CD14-positive monocyte (primary cell): ENCODE measurements at regions not wholly inside any gene's neighbourhood (a gene's known extent, or its start where the extent isn't known, plus 50 kb on each side); places are given as distances from the start of the nearest gene placed in this dataset.
"Not testable (repeated sequence)": the region's sequence is repeated elsewhere in the genome, so short reads cannot be mapped to it uniquely, and the experiment has no call there.

Experiments used
- DNase-seq, 3 donors: peaks; one replicate each; pipeline ENCODE4 v3.0.0-alpha.2; 2011 to 2022
- H2AFZ ChIP-seq: 2 replicates; pipeline ENCODE4 v1.6.0; 2012; ENCODE audit warnings: mild to moderate bottlenecking, low read depth, low read length, inconsistent platforms; ENCODE audit not compliant: insufficient read depth, poor library complexity, severe bottlenecking
- H3K27ac ChIP-seq, 2 donors: 1 replicate in 1 of 2; 2 replicates in 1 of 2; pipeline ENCODE4 v1.5.1; 2012 to 2013; ENCODE audit warnings: low read length in 2 of 2, control low read depth in 1 of 2, inconsistent platforms in 1 of 2, low read depth in 1 of 2, mild to moderate bottlenecking in 1 of 2
- H3K27me3 ChIP-seq, 2 donors: one replicate each; pipeline versions ENCODE4 v1.6.0 to v1.6.1; 2011 to 2013; ENCODE audit warnings: low read length in 2 of 2; ENCODE audit not compliant: control insufficient read depth in 2 of 2, insufficient read depth in 2 of 2
- H3K36me3 ChIP-seq, 2 donors: replicated peaks in 1 of 2; 1 replicate in 1 of 2; 2 replicates in 1 of 2; pipeline versions ENCODE4 v1.5.1 to v1.6.1; 2012 to 2013; ENCODE audit warnings: low read length in 2 of 2, control low read depth in 1 of 2, inconsistent platforms in 1 of 2, mild to moderate bottlenecking in 1 of 2; ENCODE audit not compliant: insufficient read depth in 2 of 2, control insufficient read depth in 1 of 2
- H3K4me1 ChIP-seq, 2 donors: 1 replicate in 1 of 2; 2 replicates in 1 of 2; pipeline versions ENCODE4 v1.5.1 to v1.6.1; 2012 to 2013; ENCODE audit warnings: low read length in 2 of 2, control low read depth in 1 of 2, inconsistent platforms in 1 of 2, mild to moderate bottlenecking in 1 of 2, moderate library complexity in 1 of 2; ENCODE audit not compliant: insufficient read depth in 2 of 2, control insufficient read depth in 1 of 2
- H3K4me2 ChIP-seq: replicated peaks from 2 replicates; pipeline ENCODE3; 2012; ENCODE audit warnings: low read length, moderate library complexity, mild to moderate bottlenecking; ENCODE audit not compliant: poor library complexity, severe bottlenecking; ENCODE audit errors: extremely low read depth
- H3K4me3 ChIP-seq, 3 experiments: fragments of 200-600 bp in 1 of 3; sonication (generic) in 1 of 3; replicated peaks in 1 of 3; 1 replicate in 2 of 3; 2 replicates in 1 of 3; pipeline ENCODE4 v1.5.1; 2011 to 2013; ENCODE audit warnings: low read length in 3 of 3, mild to moderate bottlenecking in 3 of 3, control low read depth in 2 of 3, low read depth in 2 of 3, inconsistent platforms in 1 of 3, moderate library complexity in 1 of 3
- H3K79me2 ChIP-seq: 2 replicates; pipeline ENCODE4 v1.6.0; 2012; ENCODE audit warnings: mild to moderate bottlenecking, control low read depth, inconsistent platforms, low read length, moderate library complexity; ENCODE audit not compliant: insufficient read depth
- H3K9ac ChIP-seq: 2 replicates; pipeline ENCODE4 v1.6.0; 2017; ENCODE audit warnings: low read length, mild to moderate bottlenecking; ENCODE audit not compliant: insufficient read depth, poor library complexity, severe bottlenecking
- H3K9me3 ChIP-seq, 2 donors: replicated peaks in 1 of 2; 1 replicate in 1 of 2; 2 replicates in 1 of 2; pipeline versions ENCODE4 v1.5.1 to v1.6.1; 2012 to 2013; ENCODE audit warnings: low read length in 2 of 2, control low read depth in 1 of 2; ENCODE audit not compliant: control insufficient read depth in 1 of 2, insufficient read depth in 1 of 2
- H4K20me1 ChIP-seq: 2 replicates; pipeline ENCODE4 v1.6.0; 2012; ENCODE audit warnings: mild to moderate bottlenecking, low read length, control low read depth, moderate library complexity; ENCODE audit not compliant: insufficient read depth
- H3K27ac Mint-ChIP-seq, 7 donors: one replicate each; pipeline ENCODE4 v1.8.0; 2020; ENCODE audit warnings: mild to moderate bottlenecking in 7 of 7, mixed read lengths in 7 of 7, moderate library complexity in 6 of 7, inconsistent platforms in 2 of 7
- H3K27me3 Mint-ChIP-seq, 3 donors: one replicate each; pipeline ENCODE4 v1.8.0; 2021 to 2022; ENCODE audit warnings: low read depth in 3 of 3, mild to moderate bottlenecking in 3 of 3, mixed read lengths in 3 of 3, moderate library complexity in 3 of 3, inconsistent platforms in 1 of 3
- H3K36me3 Mint-ChIP-seq, 2 donors: one replicate each; pipeline ENCODE4 v1.8.0; 2020; ENCODE audit warnings: mixed read lengths in 2 of 2, inconsistent platforms in 1 of 2, mild to moderate bottlenecking in 1 of 2
- H3K4me1 Mint-ChIP-seq: one replicate; pipeline ENCODE4 v1.8.0; 2020; ENCODE audit warnings: mild to moderate bottlenecking, mixed read lengths
- H3K4me3 Mint-ChIP-seq, 2 donors: one replicate each; pipeline ENCODE4 v1.8.0; 2020; ENCODE audit warnings: mild to moderate bottlenecking in 2 of 2, mixed read lengths in 2 of 2, moderate library complexity in 1 of 2
- H3K9me3 Mint-ChIP-seq, 7 donors: one replicate each; pipeline ENCODE4 v1.8.0; 2020 to 2022; ENCODE audit warnings: mixed read lengths in 7 of 7, mild to moderate bottlenecking in 6 of 7, moderate library complexity in 6 of 7, inconsistent platforms in 2 of 7
- CTCF ChIP-seq: fragments of 200-600 bp; IDR thresholded peaks from one replicate; pipeline ENCODE4 v1.8.0; 2022; ENCODE audit warnings: antibody characterized with exemption, mild to moderate bottlenecking
- WGBS: methylation state at CpG from one replicate; pipeline ENCODE4 v1.1.5; 2013; ENCODE audit warnings: missing lambda C conversion rate; ENCODE audit not compliant: insufficient coverage; 5-methylcytosine and 5-hydroxymethylcytosine counted together
- intact Hi-C, 2 donors: fragments of 100-400 bp; cut with micrococcal nuclease; formaldehyde crosslinking; loops; one replicate each; pipeline versions ENCODE4 v1.15.0 to v1.15.1; 2023

- DNase-seq: no peak
- H3K36me3 ChIP-seq: no peaks in the 10 kb centered on the region
- H4K20me1 ChIP-seq: no peaks in the 10 kb centered on the region
- no peak for TF ChIP-seq CTCF
- no peaks in the 10 kb centered on the region for H3K36me3 Mint-ChIP-seq
- H3K4me2 ChIP-seq: no peak overlapping the region
- H3K27me3 Mint-ChIP-seq: peaks cover 0 to 4% (median 1%) of the 10 kb centered on the region in 3 donors
- H3K79me2 ChIP-seq: no peaks in the 10 kb centered on the region
- no peaks in the 10 kb centered on the region for H3K4me1 ChIP-seq
- H3K4me1 Mint-ChIP-seq: no peaks in the 10 kb centered on the region
- no peak overlapping the region for H3K27ac ChIP-seq
- no peak overlapping the region for H3K4me3 Mint-ChIP-seq
- H3K27me3 ChIP-seq: no peaks in the 10 kb centered on the region
- peaks cover 8 to 16% of the 10 kb centered on the region in 2 donors for H3K9me3 ChIP-seq
- no peak overlapping the region for H3K4me3 ChIP-seq
- H2AFZ ChIP-seq: no peak overlapping the region
- no peak overlapping the region for H3K9ac ChIP-seq
- H3K9me3 Mint-ChIP-seq: peaks cover 14 to 40% (median 19%) of the 10 kb centered on the region in 7 donors
- intact Hi-C loops: no loop called here
- no CpG with 5 or more reads among the region's 3 CpGs for WGBS
- no peak overlapping the region for H3K27ac Mint-ChIP-seq
Measured at GRCh38 chr9:81312346-81312745, 377.0 kb downstream of the TLE1 start.

- Histone ChIP-seq H3K36me3 (no peaks in the 10 kb centered on the region), H3K4me3 (no peak overlapping the region), H3K9me3 (peaks cover 0 to 7% of the 10 kb centered on the region in 2 donors), H3K4me2 (no peak overlapping the region), H3K27ac (no peak overlapping the region), H3K4me1 (no peaks in the 10 kb centered on the region), H3K9ac (no peak overlapping the region), H4K20me1 (no peaks in the 10 kb centered on the region), H3K27me3 (no peaks in the 10 kb centered on the region), H3K79me2 (no peaks in the 10 kb centered on the region), H2AFZ (no peak overlapping the region)
- no peak overlapping the region for H3K27ac Mint-ChIP-seq
- WGBS: 95% methylated on average over 2 of the region's 4 CpGs
- intact Hi-C loops: no loop called here
- H3K27me3 Mint-ChIP-seq: peaks cover 0 to 2% (median 1%) of the 10 kb centered on the region in 3 donors
- no peak overlapping the region for H3K4me3 Mint-ChIP-seq
- peaks cover 6 to 16% (median 14%) of the 10 kb centered on the region in 7 donors for H3K9me3 Mint-ChIP-seq
- no peaks in the 10 kb centered on the region for H3K36me3 Mint-ChIP-seq
- no peak for TF ChIP-seq CTCF
- H3K4me1 Mint-ChIP-seq: no peaks in the 10 kb centered on the region
- no peak for DNase-seq
Measured at GRCh38 chr9:81308404-81308803, 380.9 kb downstream of the TLE1 start.

GRCh38 chr9:81307791-81308190, 381.6 kb downstream of the TLE1 start:
- H3K79me2 ChIP-seq, H3K4me3 Mint-ChIP-seq, H3K4me1 ChIP-seq, DNase-seq, H3K4me1 Mint-ChIP-seq, H3K4me2 ChIP-seq, H2AFZ ChIP-seq, H3K9ac ChIP-seq, H3K4me3 ChIP-seq, H3K36me3 Mint-ChIP-seq, H3K27ac ChIP-seq, H3K9me3 ChIP-seq, H4K20me1 ChIP-seq, H3K27me3 Mint-ChIP-seq, intact Hi-C loops, H3K36me3 ChIP-seq, H3K27ac Mint-ChIP-seq, H3K27me3 ChIP-seq: not testable (repeated sequence)
- H3K9me3 Mint-ChIP-seq: peaks cover 8 to 16% (median 14%) of the 10 kb centered on the region in 7 donors
- 93% methylated on average over 5 of the region's 5 CpGs for WGBS
